K562 (cell line): ENCODE measurements at regions not wholly inside any gene's neighbourhood (a gene's known extent, or its start where the extent isn't known, plus 50 kb on each side); places are given as distances from the start of the nearest gene placed in this dataset.
A peak's percentile ranks its signal among the peaks of the same experiment; 100 is the strongest.

ENCODE experiments used
- ATAC-seq: fragments of 200-7000 bp; cut with Tn5 transposase; 3 replicates; pipeline ENCODE4 v1.9.1; 2020; ENCODE audit warnings: moderate library complexity
- BruUV-seq: library from RNA; stranded (reverse); fragments of 400-500 nt; replicated peaks from 2 replicates; lab custom pipeline; 2021; lab: Mats Ljungman, UMichigan
- CTCF ChIA-PET: fragments of 300-600 bp; formaldehyde crosslinking; extraction: SDS; loops from one replicate; lab custom pipeline; 2021; ENCODE audit warnings: low intra/inter-chr PET ratio; lab: Yijun Ruan, JAX
- POLR2A ChIA-PET: fragments of 300-600, 350-650 bp; sonication (Branson Sonifier 250); formaldehyde crosslinking; extraction: SDS; loops from one replicate; lab custom pipeline; 2021; ENCODE audit warnings: antibody characterized with exemption, inconsistent platforms; lab: Yijun Ruan, JAX
- DNase-seq, 4 experiments: peaks; one replicate each; pipeline versions ENCODE4 v3.0.0 to v3.0.0-alpha.2; 2011 to 2018; ENCODE audit warnings: low spot score in 3 of 4, mixed read lengths in 3 of 4; ENCODE audit errors: extremely low read depth in 1 of 4
- FAIRE-seq: peaks from 2 replicates; lab custom pipeline; 2011; peaks lifted over from hg19 to GRCh38; lab: Jason Lieb, UNC
- H2AFZ ChIP-seq: 2 replicates; pipeline ENCODE4 v1.6.0; 2011; ENCODE audit warnings: low read depth, low read length, control low read depth, inconsistent platforms
- H3K27ac ChIP-seq: fragments of 200-600 bp; 3 replicates; pipeline ENCODE4 v1.8.0; 2011; ENCODE audit warnings: low read depth, mild to moderate bottlenecking, control low read depth, inconsistent platforms, low read length, moderate library complexity, mixed read lengths; ENCODE audit errors: extremely low read depth
- H3K27me3 ChIP-seq, 2 experiments: fragments of 300-600 bp in 1 of 2; 2 replicates in 1 of 2; 3 replicates in 1 of 2; pipeline versions ENCODE4 v1.6.0 to v1.8.0; 2011; ENCODE audit warnings: inconsistent platforms in 2 of 2, low read length in 2 of 2, mild to moderate bottlenecking in 1 of 2, mixed read lengths in 1 of 2, moderate library complexity in 1 of 2; ENCODE audit not compliant: control insufficient read depth in 2 of 2, insufficient read depth in 2 of 2
- H3K36me3 ChIP-seq: fragments of 300-600 bp; 3 replicates; pipeline ENCODE4 v1.8.0; 2011; ENCODE audit warnings: mild to moderate bottlenecking, low read length, inconsistent platforms; ENCODE audit not compliant: control insufficient read depth, insufficient read depth
- H3K4me1 ChIP-seq, 2 experiments: fragments of 200-600 bp in 1 of 2; replicated peaks in 1 of 2; 2 replicates in 1 of 2; 3 replicates in 1 of 2; pipeline versions ENCODE4 v1.5.1 to v1.8.0; 2011; ENCODE audit warnings: inconsistent platforms in 2 of 2, low read length in 2 of 2, mild to moderate bottlenecking in 1 of 2, mixed read lengths in 1 of 2, moderate library complexity in 1 of 2; ENCODE audit not compliant: control insufficient read depth in 2 of 2, insufficient read depth in 2 of 2
- H3K4me2 ChIP-seq: 2 replicates; pipeline ENCODE4 v1.6.1; 2011; ENCODE audit warnings: low read length, control low read depth, inconsistent platforms, mixed read lengths; ENCODE audit not compliant: insufficient read depth
- H3K4me3 ChIP-seq: fragments of 200-600 bp; sonication (generic), shearing (Covaris generic); 2 replicates; pipeline ENCODE4 v1.5.1; 2016; ENCODE audit warnings: control low read depth, inconsistent platforms
- H3K79me2 ChIP-seq: fragments of 200-600 bp; 3 replicates; pipeline ENCODE4 v1.8.0; 2011; ENCODE audit warnings: low read length, inconsistent platforms; ENCODE audit not compliant: control insufficient read depth, insufficient read depth
- H3K9ac ChIP-seq, 2 experiments: 2 replicates each; pipeline versions ENCODE4 v1.6.0 to v1.6.1; 2011; ENCODE audit warnings: low read depth in 2 of 2, low read length in 2 of 2, control low read depth in 1 of 2, inconsistent platforms in 1 of 2, mild to moderate bottlenecking in 1 of 2, mixed read lengths in 1 of 2; ENCODE audit not compliant: insufficient read depth in 1 of 2
- H3K9me1 ChIP-seq: one replicate; pipeline ENCODE4 v1.6.0; 2011; ENCODE audit warnings: inconsistent platforms, mild to moderate bottlenecking, low read length, moderate library complexity; ENCODE audit not compliant: control insufficient read depth, insufficient read depth
- H3K9me3 ChIP-seq: replicated peaks from 2 replicates; pipeline ENCODE4 v1.5.1; 2011; ENCODE audit warnings: low read depth, low read length, inconsistent platforms; ENCODE audit not compliant: control insufficient read depth, insufficient read depth
- H4K20me1 ChIP-seq: replicated peaks from 2 replicates; pipeline ENCODE4 v1.6.1; 2011; ENCODE audit warnings: low read length, inconsistent platforms, mixed read lengths; ENCODE audit not compliant: control insufficient read depth, insufficient read depth
- BMI1 ChIP-seq: fragments of 150-350 bp; IDR thresholded peaks from 2 replicates; pipeline ENCODE4 v1.6.1; 2014; ENCODE audit warnings: low read length
- CREB3L1 ChIP-seq: fragments of 450-650 bp; IDR thresholded peaks from 2 replicates; pipeline ENCODE4 v1.6.1; 2014; ENCODE audit warnings: low read depth, mild to moderate bottlenecking, moderate library complexity, borderline replicate concordance
- ETS1 ChIP-seq: conservative IDR thresholded peaks from 2 replicates; pipeline ENCODE4 v1.6.1; 2011; ENCODE audit warnings: low read depth, mild to moderate bottlenecking, low read length; ENCODE audit not compliant: control insufficient read depth
- FIP1L1 ChIP-seq: fragments of 200-400 bp; formaldehyde crosslinking; IDR thresholded peaks from 2 replicates; pipeline ENCODE4 v1.6.1; 2018; ENCODE audit warnings: mild to moderate bottlenecking, low read depth, low read length; ENCODE audit not compliant: poor library complexity, severe bottlenecking
- HNRNPUL1 ChIP-seq: fragments of 200-400 bp; formaldehyde crosslinking; IDR thresholded peaks from 2 replicates; pipeline ENCODE4 v1.6.1; 2017; ENCODE audit warnings: low read length
- L3MBTL2 ChIP-seq: fragments of 450-650 bp; IDR thresholded peaks from 2 replicates; pipeline ENCODE4 v1.6.1; 2016; ENCODE audit warnings: mild to moderate bottlenecking, moderate library complexity
- MEF2D ChIP-seq: conservative IDR thresholded peaks from 2 replicates; pipeline ENCODE4 v1.6.1; 2016; ENCODE audit warnings: low read depth, missing genetic modification characterization, missing compliant biosample characterization
- SMARCC2 ChIP-seq: fragments of 450-650 bp; IDR thresholded peaks from 2 replicates; pipeline ENCODE4 v1.6.1; 2017; ENCODE audit warnings: antibody characterized with exemption, moderate library complexity, mild to moderate bottlenecking, low read depth
- SRSF7 ChIP-seq: fragments of 200-400 bp; formaldehyde crosslinking; optimal IDR thresholded peaks from 2 replicates; pipeline ENCODE3; 2017; ENCODE audit warnings: mild to moderate bottlenecking, low read depth, low read length
- STAG1 ChIP-seq: sonication (generic); formaldehyde crosslinking; IDR thresholded peaks from 2 replicates; pipeline ENCODE4 v1.5.0; 2020; ENCODE audit warnings: missing genetic modification reagents, borderline replicate concordance
- STAT6 ChIP-seq: sonication (generic); formaldehyde crosslinking; IDR thresholded peaks from 2 replicates; pipeline ENCODE4 v1.8.1; 2023; ENCODE audit warnings: mild to moderate bottlenecking, missing genetic modification reagents
- ZFP91 ChIP-seq: sonication (generic); formaldehyde crosslinking; IDR thresholded peaks from 2 replicates; pipeline ENCODE4 v1.8.0; 2022; ENCODE audit warnings: mild to moderate bottlenecking, missing genetic modification reagents
- ZNF121 ChIP-seq: sonication (generic); formaldehyde crosslinking; conservative IDR thresholded peaks from 2 replicates; pipeline ENCODE4 v1.8.0; 2022; ENCODE audit warnings: missing genetic modification reagents
- ZNF830 ChIP-seq: fragments of 250-450 bp; sonication (Bioruptor Pico); IDR thresholded peaks from 2 replicates; pipeline ENCODE4 v1.5.0; 2021; ENCODE audit warnings: mild to moderate bottlenecking
- WGBS: fragments of 100-300 bp; shearing (Covaris generic); methylation state at CpG from one replicate; pipeline ENCODE4 v1.1.6; 2016; ENCODE audit warnings: low coverage, mixed read lengths; ENCODE audit not compliant: insufficient coverage; ENCODE audit errors: missing lambda C conversion rate; 5-methylcytosine and 5-hydroxymethylcytosine counted together
- in situ Hi-C: fragments of 300-500 bp; cut with MboI; formaldehyde crosslinking; loops from 4 replicates; pipeline ENCODE4 v1.15.0; 2018; ENCODE audit warnings: inconsistent platforms, mixed read lengths
- intact Hi-C: fragments of 100-400 bp; cut with micrococcal nuclease; formaldehyde crosslinking; loops from 2 replicates; pipeline ENCODE4 v1.14.2; 2022

- H3K27ac ChIP-seq = peak overlapping the region; percentile 63
- 1% methylated on average over 12 of the region's 12 CpGs for WGBS
- no peaks in the 10 kb centered on the region for H3K79me2 ChIP-seq
- peak overlapping the region; percentile 79 for H3K4me2 ChIP-seq
- H3K27me3 ChIP-seq = no peaks in the 10 kb centered on the region; a peak in 1 of 5 replicates
- in situ Hi-C loops (loop anchor here (25.0 kb wide), 3 partner anchors 497 to 797 kb away; no protein-coding TSS in a partner anchor), intact Hi-C loops (loop anchor here (1.0 to 10.0 kb wide), 4 partner anchors 145 to 587 kb away; no protein-coding TSS in a partner anchor)
- H3K9me1 ChIP-seq = no peaks in the 10 kb centered on the region
- CTCF ChIA-PET = interaction anchor here (0.6 to 1.1 kb wide), 5 partner anchors 69 to 766 kb away, joined by 3 to 4 read pairs (median 3); no protein-coding TSS in a partner anchor
- ATAC-seq (peak; percentile 99), DNase-seq (peak; percentile 84 to 93 (median 86)), FAIRE-seq (peak; percentile 99)
- H3K4me3 ChIP-seq = peak overlapping the region; percentile 23
- peak overlapping the region; percentile 62 to 72 for H3K9ac ChIP-seq
- peak overlapping the region; percentile 91 for H2AFZ ChIP-seq
- no peaks in the 10 kb centered on the region for H4K20me1 ChIP-seq
- no peaks in the 10 kb centered on the region for H3K9me3 ChIP-seq
- POLR2A ChIA-PET = no interaction called here
- no TSS peak for BruUV-seq
- no peaks in the 10 kb centered on the region for H3K36me3 ChIP-seq
- H3K4me1 ChIP-seq = peaks cover 3 to 6% of the 10 kb centered on the region in 2 experiments; a peak in 2 of 5 replicates
- TF ChIP-seq SRSF7 (no peak), ZFP91 (CRISPR knock-in tag) (no peak), ZNF121 (CRISPR knock-in tag) (no peak), STAG1 (CRISPR knock-in tag) (peak; percentile 27; the same call in 1 of the 2 replicates), ETS1 (no peak), SMARCC2 (peak; percentile 58; the same call in 1 of the 2 replicates), STAT6 (no peak), HNRNPUL1 (no peak), L3MBTL2 (0 out of 2 replicates have a peak, but pooled peaks have one; percentile 14), BMI1 (no peak), ZNF830 (CRISPR knock-in tag) (no peak), CREB3L1 (0 out of 2 replicates have a peak, but pooled peaks have one; percentile 39), MEF2D (tag) (peak; percentile 46; the same call in 1 of the 2 replicates), FIP1L1 (no peak)
These were observed 158.4 kb upstream of the FAM20A start for GRCh38 chr17:68759343-68760140.
